ENCODE measurements at regions not wholly inside any gene's neighbourhood (a gene's known extent, or its start where the extent isn't known, plus 50 kb on each side); places are given as distances from the start of the nearest gene placed in this dataset.
"Not testable (repeated sequence)": the region's sequence is repeated elsewhere in the genome, so short reads cannot be mapped to it uniquely, and the experiment has no call there.

- no peak overlapping the region for H3K4me3 ChIP-seq (ENCODE audit: insufficient read depth, low read depth, low read length)
- no peak for DNase-seq
- no peaks in the 10 kb centered on the region for H3K36me3 ChIP-seq (replicated peaks; ENCODE audit: control insufficient read depth, insufficient read depth, low read length)
These were observed 521.8 kb upstream of the CCDC196 start for GRCh38 chr14:65964366-65964765.

GRCh38 chr14:65966188-65966587 lies 520.0 kb upstream of the CCDC196 start:
- Histone ChIP-seq H3K36me3 (replicated peaks; ENCODE audit: control insufficient read depth, insufficient read depth, low read length) (no peaks in the 10 kb centered on the region), H3K4me3 (ENCODE audit: insufficient read depth, low read depth, low read length) (no peak overlapping the region), H3K27me3 (ENCODE audit: control insufficient read depth, insufficient read depth, low read length) (no peaks in the 10 kb centered on the region)
- no peak for DNase-seq

More at GRCh38 chr14:65964366-65964765, 521.8 kb upstream of the CCDC196 start:
- H3K27me3 ChIP-seq (ENCODE audit: control insufficient read depth, insufficient read depth, low read length), result no peaks in the 10 kb centered on the region

- Histone ChIP-seq H3K4me3 (ENCODE audit: insufficient read depth, low read depth, low read length) (no peak overlapping the region), H3K36me3 (replicated peaks; ENCODE audit: control insufficient read depth, insufficient read depth, low read length) (no peaks in the 10 kb centered on the region), H3K27me3 (ENCODE audit: control insufficient read depth, insufficient read depth, low read length) (no peaks in the 10 kb centered on the region)
- DNase-seq, result no peak
These were observed 513.8 kb upstream of the CCDC196 start for GRCh38 chr14:65972346-65972870.

GRCh38 chr14:65972891-65973290 lies 513.3 kb upstream of the CCDC196 start:
- DNase-seq, result no peak
- Histone ChIP-seq H3K36me3 (replicated peaks; ENCODE audit: control insufficient read depth, insufficient read depth, low read length) (no peaks in the 10 kb centered on the region), H3K27me3 (ENCODE audit: control insufficient read depth, insufficient read depth, low read length) (no peaks in the 10 kb centered on the region), H3K4me3 (ENCODE audit: insufficient read depth, low read depth, low read length) (no peak overlapping the region)

DNA sequence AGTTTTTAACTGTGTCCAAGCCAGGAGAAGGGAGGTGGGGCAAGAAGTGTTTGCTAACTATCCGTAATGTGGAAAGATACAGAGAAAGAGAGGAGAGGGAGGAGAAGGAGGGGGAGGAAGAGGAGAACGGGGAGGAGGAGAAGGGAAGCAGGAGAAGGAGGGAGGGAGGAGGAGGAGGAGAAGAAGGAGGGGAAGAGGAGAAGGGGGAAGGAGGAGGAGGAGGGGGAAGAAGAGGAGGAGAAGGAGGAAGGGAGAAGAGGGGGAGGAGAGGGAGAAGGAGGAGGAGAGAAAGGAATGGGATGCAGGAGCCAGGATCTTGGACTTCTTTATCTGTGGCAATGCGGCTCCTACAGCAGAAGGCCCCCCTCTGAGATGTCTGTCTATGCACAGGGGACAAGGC lies 510.3 kb upstream of the CCDC196 start:
- Histone ChIP-seq H3K4me3 (ENCODE audit: insufficient read depth, low read depth, low read length) (no peak overlapping the region), H3K36me3 (replicated peaks; ENCODE audit: control insufficient read depth, insufficient read depth, low read length) (no peaks in the 10 kb centered on the region)
- no peak for DNase-seq

DNA sequence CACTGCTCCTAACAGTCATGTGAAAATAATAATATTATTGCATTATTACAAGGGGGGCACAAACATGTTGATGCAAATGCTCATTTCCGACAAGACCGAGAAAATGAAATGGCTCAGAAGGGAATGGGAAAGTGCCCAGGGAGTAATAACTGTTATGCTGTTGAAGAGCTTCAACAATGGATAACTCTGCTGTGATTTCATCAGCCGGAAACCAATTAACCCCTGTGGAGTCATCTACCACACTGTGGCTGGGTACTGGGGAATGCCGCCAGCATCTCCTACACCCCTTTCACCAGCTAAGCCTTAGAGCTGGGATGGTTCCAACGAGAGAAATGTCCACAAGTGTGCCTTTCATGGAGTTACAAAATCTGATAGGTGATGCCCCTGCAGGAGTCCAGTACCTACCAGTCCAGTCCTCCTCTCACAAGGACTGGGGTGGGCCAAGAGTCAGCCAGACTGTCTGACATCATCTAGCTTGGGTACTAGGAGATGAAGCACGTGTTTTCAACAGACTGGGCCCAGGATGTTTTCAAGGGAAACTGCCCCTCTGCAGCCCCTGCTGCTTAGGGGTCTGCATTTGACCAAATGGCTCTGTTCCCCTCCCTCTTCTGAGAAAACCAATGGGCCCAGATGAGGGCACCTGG lies 509.3 kb upstream of the CCDC196 start:
- Histone ChIP-seq H3K36me3 (replicated peaks; ENCODE audit: control insufficient read depth, insufficient read depth, low read length) (no peaks in the 10 kb centered on the region), H3K27me3 (ENCODE audit: control insufficient read depth, insufficient read depth, low read length) (no peaks in the 10 kb centered on the region), H3K4me3 (ENCODE audit: insufficient read depth, low read depth, low read length) (no peak overlapping the region)
- no peak for DNase-seq

More for the DNA sequence above, 510.3 kb upstream of the CCDC196 start:
- H3K27me3 ChIP-seq (ENCODE audit: control insufficient read depth, insufficient read depth, low read length), result no peaks in the 10 kb centered on the region

GRCh38 chr14:65981192-65981843 lies 504.9 kb upstream of the CCDC196 start:
- Histone ChIP-seq H3K27me3 (ENCODE audit: control insufficient read depth, insufficient read depth, low read length) (no peaks in the 10 kb centered on the region), H3K4me3 (ENCODE audit: insufficient read depth, low read depth, low read length) (no peak overlapping the region), H3K36me3 (replicated peaks; ENCODE audit: control insufficient read depth, insufficient read depth, low read length) (no peaks in the 10 kb centered on the region)
- DNase-seq, result no peak

DNA sequence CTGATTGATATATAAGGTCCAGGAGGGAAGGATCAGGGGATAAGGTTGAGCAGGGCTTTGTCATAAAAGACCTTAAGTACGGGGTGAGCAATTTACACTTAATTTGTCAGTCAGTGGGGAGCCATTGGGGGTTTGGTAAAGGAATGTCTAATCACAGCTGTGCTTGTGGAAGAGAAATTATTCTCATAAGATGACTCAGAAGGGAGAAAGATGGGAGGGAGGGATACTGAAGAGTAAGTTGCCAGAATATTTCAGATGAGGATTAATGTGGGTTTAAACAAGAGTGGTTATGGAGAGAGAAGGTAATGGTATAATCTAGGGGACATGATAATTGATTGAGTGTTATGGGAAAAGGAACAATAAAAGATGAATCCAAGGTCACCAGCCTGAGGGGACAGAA lies 500.1 kb upstream of the CCDC196 start:
- no peaks in the 10 kb centered on the region for H3K36me3 ChIP-seq (replicated peaks; ENCODE audit: control insufficient read depth, insufficient read depth, low read length)
- no peak for DNase-seq
- no peak overlapping the region for H3K4me3 ChIP-seq (ENCODE audit: insufficient read depth, low read depth, low read length)
- no peaks in the 10 kb centered on the region for H3K27me3 ChIP-seq (ENCODE audit: control insufficient read depth, insufficient read depth, low read length)

DNA sequence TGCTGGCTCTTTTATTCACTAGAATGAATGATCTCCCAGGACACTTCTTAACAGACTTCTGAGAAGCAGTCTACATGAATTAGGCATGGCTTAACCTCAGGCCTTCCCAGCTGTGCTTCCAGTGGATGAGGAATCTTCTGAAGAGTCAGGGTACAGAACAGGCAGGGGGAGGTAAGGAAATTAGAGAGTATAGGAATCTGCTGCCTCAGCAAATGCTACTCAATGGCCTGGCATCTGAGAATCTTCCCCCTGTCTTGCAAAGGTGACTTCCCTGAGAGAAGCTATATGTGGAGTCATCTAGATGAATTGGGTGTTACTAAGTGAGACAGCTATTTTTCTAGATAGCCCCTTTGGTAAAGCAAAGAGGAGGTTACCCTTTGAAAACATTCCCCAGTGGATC lies 496.2 kb upstream of the CCDC196 start:
- H3K4me3 ChIP-seq (ENCODE audit: insufficient read depth, low read depth, low read length), result no peak overlapping the region
- DNase-seq, result no peak

DNA sequence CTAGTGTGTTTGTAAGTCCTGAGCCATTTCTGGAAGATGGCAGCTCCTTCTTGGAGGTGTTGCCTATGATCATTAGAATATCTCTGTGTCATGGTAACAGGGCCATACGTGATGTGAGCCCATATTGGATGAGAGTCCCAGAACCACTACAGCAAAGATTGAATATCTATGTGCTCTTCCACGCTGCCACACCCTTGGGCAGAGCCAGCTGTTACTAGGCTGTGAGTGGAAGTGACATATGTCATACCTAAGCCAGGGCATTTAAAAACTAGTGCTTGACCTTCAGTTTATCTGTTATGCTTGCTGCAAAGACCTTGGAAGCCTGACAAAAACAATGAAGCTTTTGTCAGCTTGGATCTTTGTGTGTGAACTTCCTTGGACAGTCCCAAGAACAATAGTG lies 495.1 kb upstream of the CCDC196 start:
- no peak overlapping the region for H3K4me3 ChIP-seq (ENCODE audit: insufficient read depth, low read depth, low read length)
- DNase-seq, result no peak
- H3K27me3 ChIP-seq (ENCODE audit: control insufficient read depth, insufficient read depth, low read length), result no peaks in the 10 kb centered on the region
- no peaks in the 10 kb centered on the region for H3K36me3 ChIP-seq (replicated peaks; ENCODE audit: control insufficient read depth, insufficient read depth, low read length)

More for the DNA sequence above, 496.2 kb upstream of the CCDC196 start:
- H3K36me3 ChIP-seq (replicated peaks; ENCODE audit: control insufficient read depth, insufficient read depth, low read length), result no peaks in the 10 kb centered on the region
- no peaks in the 10 kb centered on the region for H3K27me3 ChIP-seq (ENCODE audit: control insufficient read depth, insufficient read depth, low read length)

DNA sequence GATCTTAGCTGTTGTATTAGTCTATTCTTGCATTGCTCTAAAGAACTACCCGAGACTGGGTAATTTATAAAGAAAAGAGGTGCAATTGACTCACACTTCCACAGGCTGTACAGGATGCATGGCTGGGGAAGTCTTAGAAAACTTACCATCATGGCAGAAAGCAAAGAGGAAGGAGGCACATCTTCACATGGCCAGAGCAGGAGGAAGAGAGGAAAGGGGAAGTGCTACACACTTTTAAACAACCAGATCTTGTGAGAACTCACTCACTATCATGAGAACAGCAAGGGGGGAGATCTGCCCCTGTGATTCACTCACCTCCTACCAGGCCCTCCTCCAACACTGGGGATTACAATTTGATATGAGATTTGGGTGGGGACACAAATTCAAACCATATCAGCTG lies 494.2 kb upstream of the CCDC196 start:
- not testable (repeated sequence) for DNase-seq; H3K27me3 ChIP-seq (ENCODE audit: control insufficient read depth, insufficient read depth, low read length); H3K4me3 ChIP-seq (ENCODE audit: insufficient read depth, low read depth, low read length); H3K36me3 ChIP-seq (replicated peaks; ENCODE audit: control insufficient read depth, insufficient read depth, low read length)

DNA sequence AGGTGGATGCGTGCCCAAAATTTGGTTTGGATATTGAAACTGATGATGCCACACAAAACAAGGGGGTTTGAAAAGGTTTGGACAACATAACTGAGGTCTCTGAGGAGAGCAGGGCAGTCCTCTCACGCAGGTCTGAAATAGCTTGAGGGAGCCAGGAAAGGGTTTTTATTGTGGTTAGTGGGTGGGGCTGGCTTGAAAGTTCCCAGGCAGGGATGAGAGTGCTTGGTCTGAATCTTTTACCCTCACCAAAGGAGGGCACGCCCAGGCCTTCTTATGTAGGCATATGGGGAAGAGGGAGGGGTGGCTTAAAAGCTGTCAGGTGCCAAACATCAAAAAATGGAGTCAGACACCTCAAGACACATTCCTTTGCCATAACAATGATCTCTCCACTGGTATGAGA lies 493.1 kb upstream of the CCDC196 start:
- DNase-seq, result no peak
- Histone ChIP-seq H3K27me3 (ENCODE audit: control insufficient read depth, insufficient read depth, low read length) (no peaks in the 10 kb centered on the region), H3K36me3 (replicated peaks; ENCODE audit: control insufficient read depth, insufficient read depth, low read length) (no peaks in the 10 kb centered on the region), H3K4me3 (ENCODE audit: insufficient read depth, low read depth, low read length) (no peak overlapping the region)

DNA sequence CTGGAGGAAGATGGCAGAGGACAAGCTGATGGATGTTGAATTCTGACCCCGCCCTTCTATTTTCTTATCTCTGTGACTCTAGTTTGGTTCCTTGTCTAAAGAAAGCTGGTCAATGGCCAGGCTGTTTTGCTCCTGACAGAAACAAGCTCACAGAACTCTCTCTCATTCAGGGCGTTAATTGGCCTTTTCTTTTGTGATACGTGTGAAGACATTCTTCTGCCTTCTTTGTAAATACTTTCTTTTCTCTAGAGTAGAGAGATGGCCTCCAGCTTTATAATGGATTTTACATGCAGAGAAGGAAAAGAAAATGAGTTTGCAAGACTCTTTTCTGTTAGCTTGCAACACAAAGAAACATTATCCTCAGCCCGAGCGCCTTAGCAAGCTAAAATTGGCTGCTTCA lies 492.2 kb upstream of the CCDC196 start:
- Histone ChIP-seq H3K27me3 (ENCODE audit: control insufficient read depth, insufficient read depth, low read length) (no peaks in the 10 kb centered on the region), H3K4me3 (ENCODE audit: insufficient read depth, low read depth, low read length) (no peak overlapping the region), H3K36me3 (replicated peaks; ENCODE audit: control insufficient read depth, insufficient read depth, low read length) (no peaks in the 10 kb centered on the region)
- no peak for DNase-seq

DNA sequence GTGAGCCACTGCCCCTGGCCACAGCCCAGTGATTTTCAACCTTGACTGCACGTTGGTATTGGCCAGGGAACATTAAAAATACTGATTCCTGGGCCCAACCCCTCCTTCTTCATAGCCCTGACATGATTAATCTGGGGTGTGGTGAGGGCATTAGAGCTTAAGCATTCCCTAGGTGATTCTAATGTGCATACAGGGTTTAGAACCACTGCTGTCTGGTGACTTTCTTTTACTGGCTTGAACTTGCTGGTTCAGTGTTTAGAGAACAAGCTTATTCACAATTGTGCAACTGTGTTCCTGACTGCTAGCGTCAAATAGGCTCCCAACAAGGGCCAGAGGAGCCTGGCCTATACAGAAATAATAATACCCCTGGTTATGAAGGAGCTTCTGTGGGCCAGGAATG lies 488.8 kb upstream of the CCDC196 start:
- Histone ChIP-seq H3K36me3 (replicated peaks; ENCODE audit: control insufficient read depth, insufficient read depth, low read length) (no peaks in the 10 kb centered on the region), H3K4me3 (ENCODE audit: insufficient read depth, low read depth, low read length) (no peak overlapping the region), H3K27me3 (ENCODE audit: control insufficient read depth, insufficient read depth, low read length) (no peaks in the 10 kb centered on the region)
- DNase-seq, result no peak

- no peak for DNase-seq
- H3K36me3 ChIP-seq (replicated peaks; ENCODE audit: control insufficient read depth, insufficient read depth, low read length), result no peaks in the 10 kb centered on the region
- no peaks in the 10 kb centered on the region for H3K27me3 ChIP-seq (ENCODE audit: control insufficient read depth, insufficient read depth, low read length)
- no peak overlapping the region for H3K4me3 ChIP-seq (ENCODE audit: insufficient read depth, low read depth, low read length)
These were observed 486.3 kb upstream of the CCDC196 start for GRCh38 chr14:65999865-66000264.

Measured in H7 (cell line).